H9 (cell line): ENCODE measurements at regions not wholly inside any gene's neighbourhood (a gene's known extent, or its start where the extent isn't known, plus 50 kb on each side); places are given as distances from the start of the nearest gene placed in this dataset.

ENCODE experiments used
- DNase-seq: peaks from one replicate; pipeline ENCODE4 v3.0.0-alpha.2; 2017
- H2AFZ ChIP-seq: one replicate; pipeline ENCODE4 v1.6.1; 2013; ENCODE audit warnings: mild to moderate bottlenecking, low read length, control low read depth, moderate library complexity
- H2AK5ac ChIP-seq: 2 replicates; pipeline ENCODE4 v1.6.1; 2013; ENCODE audit warnings: low read length, control low read depth, mixed read lengths; ENCODE audit not compliant: insufficient read length
- H2BK120ac ChIP-seq: one replicate; pipeline ENCODE4 v1.6.1; 2013; ENCODE audit warnings: low read depth, mild to moderate bottlenecking, low read length, control low read depth, inconsistent platforms; ENCODE audit not compliant: poor library complexity, severe bottlenecking
- H2BK12ac ChIP-seq: 2 replicates; pipeline ENCODE4 v1.6.1; 2013; ENCODE audit warnings: low read length, control low read depth, mixed read lengths, low read depth; ENCODE audit not compliant: insufficient read length
- H2BK15ac ChIP-seq: 2 replicates; pipeline ENCODE4 v1.6.1; 2013; ENCODE audit warnings: low read depth, low read length, control low read depth
- H2BK20ac ChIP-seq: one replicate; pipeline ENCODE4 v1.6.1; 2013; ENCODE audit warnings: low read depth, mild to moderate bottlenecking, low read length, control low read depth, inconsistent platforms; ENCODE audit not compliant: poor library complexity, severe bottlenecking
- H2BK5ac ChIP-seq: 2 replicates; pipeline ENCODE4 v1.6.1; 2013; ENCODE audit warnings: low read length, control low read depth, mixed read lengths; ENCODE audit not compliant: insufficient read length
- H3K14ac ChIP-seq: 2 replicates; pipeline ENCODE4 v1.6.1; 2013; ENCODE audit warnings: low read length, control low read depth; ENCODE audit not compliant: insufficient read depth
- H3K18ac ChIP-seq: 2 replicates; pipeline ENCODE4 v1.6.1; 2013; ENCODE audit warnings: low read depth, mild to moderate bottlenecking, mixed read lengths, low read length, control low read depth; ENCODE audit not compliant: insufficient read length
- H3K23ac ChIP-seq: 2 replicates; pipeline ENCODE4 v1.6.1; 2013; ENCODE audit warnings: low read length, control low read depth, mixed read lengths, low read depth; ENCODE audit not compliant: insufficient read length
- H3K23me2 ChIP-seq: 2 replicates; pipeline ENCODE4 v1.6.1; 2013; ENCODE audit warnings: low read depth, mild to moderate bottlenecking, mixed read lengths, low read length, control low read depth; ENCODE audit not compliant: insufficient read length, poor library complexity, severe bottlenecking
- H3K27ac ChIP-seq: 2 replicates; pipeline ENCODE4 v1.5.1; 2013; ENCODE audit warnings: low read length, control low read depth, mixed read lengths, low read depth; ENCODE audit not compliant: insufficient read length
- H3K27me3 ChIP-seq: 2 replicates; pipeline ENCODE4 v1.6.1; 2013; ENCODE audit warnings: low read length, control low read depth, inconsistent platforms; ENCODE audit not compliant: insufficient read depth
- H3K4ac ChIP-seq: 2 replicates; pipeline ENCODE4 v1.6.1; 2013; ENCODE audit warnings: low read depth, mild to moderate bottlenecking, control low read depth, inconsistent platforms, low read length, moderate library complexity
- H3K4me1 ChIP-seq: 2 replicates; pipeline ENCODE4 v1.6.1; 2013; ENCODE audit warnings: low read length, control low read depth, inconsistent platforms; ENCODE audit not compliant: insufficient read depth
- H3K4me2 ChIP-seq: 2 replicates; pipeline ENCODE4 v1.6.1; 2013; ENCODE audit warnings: low read length, control low read depth, mixed read lengths; ENCODE audit not compliant: insufficient read length, insufficient read depth
- H3K56ac ChIP-seq: 2 replicates; pipeline ENCODE4 v1.6.1; 2013; ENCODE audit warnings: low read depth, mild to moderate bottlenecking, mixed read lengths, low read length, control low read depth; ENCODE audit not compliant: insufficient read length
- H3K79me1 ChIP-seq: 2 replicates; pipeline ENCODE4 v1.6.1; 2013; ENCODE audit warnings: low read depth, mild to moderate bottlenecking, moderate library complexity, low read length, control low read depth, inconsistent platforms; ENCODE audit not compliant: insufficient read depth, poor library complexity, severe bottlenecking
- H3K79me2 ChIP-seq: 2 replicates; pipeline ENCODE4 v1.6.1; 2013; ENCODE audit warnings: low read length, control low read depth, inconsistent platforms; ENCODE audit not compliant: insufficient read depth
- H3K9ac ChIP-seq: 2 replicates; pipeline ENCODE4 v1.6.1; 2013; ENCODE audit warnings: low read length, control low read depth, mixed read lengths; ENCODE audit not compliant: insufficient read length; ENCODE audit errors: extremely low read depth
- H3K9me3 ChIP-seq: one replicate; pipeline ENCODE4 v1.6.1; 2013; ENCODE audit warnings: low read depth, low read length, inconsistent platforms; ENCODE audit not compliant: control insufficient read depth
- H3T11ph ChIP-seq: one replicate; pipeline ENCODE4 v1.6.1; 2013; ENCODE audit warnings: mild to moderate bottlenecking, low read length, control low read depth, inconsistent platforms
- H4K20me1 ChIP-seq: one replicate; pipeline ENCODE4 v1.6.1; 2013; ENCODE audit not compliant: control insufficient read depth, insufficient read length, insufficient read depth
- H4K5ac ChIP-seq: 2 replicates; pipeline ENCODE4 v1.6.1; 2013; ENCODE audit warnings: low read depth, mild to moderate bottlenecking, mixed read lengths, low read length, control low read depth; ENCODE audit not compliant: insufficient read length
- H4K8ac ChIP-seq: replicated peaks from 2 replicates; pipeline ENCODE4 v1.6.1; 2013; ENCODE audit warnings: low read length, control low read depth, mixed read lengths, low read depth; ENCODE audit not compliant: insufficient read length
- H4K91ac ChIP-seq: 2 replicates; pipeline ENCODE4 v1.6.1; 2013; ENCODE audit warnings: low read depth, mild to moderate bottlenecking, moderate library complexity, mixed read lengths, low read length, control low read depth; ENCODE audit not compliant: insufficient read length
- H3K27ac Mint-ChIP-seq, 3 experiments: 2 replicates in 2 of 3; 3 replicates in 1 of 3; pipeline ENCODE4 v1.8.0; 2020 to 2021; ENCODE audit warnings: mixed read lengths in 3 of 3, mild to moderate bottlenecking in 1 of 3, moderate library complexity in 1 of 3
- H3K27me3 Mint-ChIP-seq: 2 replicates; pipeline ENCODE4 v1.8.0; 2021; ENCODE audit warnings: low read depth, mild to moderate bottlenecking, moderate library complexity, mixed read lengths
- H3K36me3 Mint-ChIP-seq, 3 experiments: 2 replicates in 2 of 3; 3 replicates in 1 of 3; pipeline ENCODE4 v1.8.0; 2020 to 2021; ENCODE audit warnings: low read depth in 3 of 3, mixed read lengths in 3 of 3; ENCODE audit not compliant: insufficient read depth in 1 of 3
- H3K4me1 Mint-ChIP-seq, 2 experiments: 2 replicates each; pipeline ENCODE4 v1.8.0; 2020; ENCODE audit warnings: mixed read lengths in 2 of 2
- H3K4me3 Mint-ChIP-seq, 2 experiments: 2 replicates in 1 of 2; 3 replicates in 1 of 2; pipeline ENCODE4 v1.8.0; 2020 to 2021; ENCODE audit warnings: mild to moderate bottlenecking in 2 of 2, mixed read lengths in 2 of 2, moderate library complexity in 1 of 2
- H3K9me3 Mint-ChIP-seq, 2 experiments: 2 replicates in 1 of 2; 3 replicates in 1 of 2; pipeline ENCODE4 v1.8.0; 2020; ENCODE audit warnings: mild to moderate bottlenecking in 2 of 2, mixed read lengths in 2 of 2, moderate library complexity in 1 of 2
- WGBS: extraction: QIAGEN DNeasy Blood & Tissue Kit; methylation state at CpG from one replicate; pipeline ENCODE4 v1.1.7; 2013; ENCODE audit warnings: missing lambda C conversion rate, low lambda C conversion rate, mixed read lengths; ENCODE audit not compliant: insufficient read length; ENCODE audit errors: extremely low coverage; 5-methylcytosine and 5-hydroxymethylcytosine counted together
- TF ChIP-seq, protein P1 (sequence below): fragments of 200-600 bp; sonication (generic); conservative IDR thresholded peaks from 3 replicates; pipeline ENCODE4 v1.8.0; 2021; ENCODE audit warnings: antibody characterized with exemption, mild to moderate bottlenecking

DNA sequence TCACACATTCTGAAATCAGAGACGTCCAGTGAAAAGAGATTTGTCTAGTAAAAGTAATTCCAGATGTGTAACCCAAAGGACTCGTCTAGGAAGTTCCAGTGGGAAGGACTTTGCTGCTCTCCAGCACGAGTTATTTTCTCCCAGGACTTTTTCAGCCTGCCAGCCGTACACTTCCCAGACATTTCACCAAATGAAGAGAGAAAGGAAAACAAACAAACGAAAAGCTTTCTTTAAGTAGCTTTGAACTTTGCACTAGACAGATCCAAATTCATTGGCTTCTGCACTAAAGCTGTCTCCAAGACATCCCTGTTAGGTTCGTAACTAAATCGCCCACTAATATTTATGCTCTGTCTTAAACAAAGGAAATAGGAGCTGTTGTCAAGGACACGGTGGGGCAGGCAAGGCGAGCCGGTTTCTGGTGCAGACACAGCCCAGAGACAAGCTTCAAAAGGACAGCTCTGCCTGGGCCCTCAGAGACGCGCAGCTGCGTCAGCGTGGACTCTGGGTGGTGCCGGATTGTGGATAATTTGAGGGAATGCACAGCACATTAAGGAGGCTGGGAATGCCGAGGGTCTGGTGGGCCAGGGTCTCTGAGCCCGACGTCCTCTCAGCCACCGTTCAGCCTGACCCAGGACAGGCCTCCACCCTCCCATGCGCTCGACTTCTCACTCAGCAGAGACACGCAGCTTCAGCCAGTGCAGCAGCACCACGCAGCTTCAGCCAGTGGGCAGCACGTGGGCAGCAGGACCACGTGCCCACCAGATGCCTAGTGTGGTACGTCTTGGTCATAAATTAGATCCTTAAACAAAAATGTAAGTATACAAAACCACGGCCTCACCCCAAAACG is 64.1 kb upstream of the INSIG1 start:
- no peak overlapping the region for H3K27ac Mint-ChIP-seq
- Histone ChIP-seq H3K18ac (peak overlapping the region; percentile 11), H2BK12ac (no peak overlapping the region), H3K79me2 (no peaks in the 10 kb centered on the region), H4K5ac (no peak overlapping the region), H3K23me2 (no peaks in the 10 kb centered on the region), H2BK5ac (no peak overlapping the region), H2BK120ac (no peak overlapping the region), H4K8ac (no peak overlapping the region), H4K20me1 (peaks cover 2% of the 10 kb centered on the region), H3K27me3 (no peaks in the 10 kb centered on the region; the same call in 1 of the 2 replicates), H3K4me2 (no peak overlapping the region), H3K56ac (no peak overlapping the region), H3K23ac (no peak overlapping the region), H2BK15ac (no peak overlapping the region), H3K9ac (no peak overlapping the region), H3K4me1 (no peaks in the 10 kb centered on the region), H3K9me3 (no peaks in the 10 kb centered on the region), H3K27ac (no peak overlapping the region), H4K91ac (no peak overlapping the region), H3T11ph (no peak overlapping the region), H2AFZ (no peak overlapping the region), H3K14ac (no peak overlapping the region), H3K79me1 (no peaks in the 10 kb centered on the region), H3K4ac (no peak overlapping the region), H2BK20ac (no peak overlapping the region), H2AK5ac (no peak overlapping the region)
- peaks cover 0 to 5% (median 2%) of the 10 kb centered on the region in 3 experiments; a peak in 3 of 7 replicates for H3K36me3 Mint-ChIP-seq
- peaks cover 12 to 16% of the 10 kb centered on the region in 2 experiments for H3K4me1 Mint-ChIP-seq
- H3K9me3 Mint-ChIP-seq, result peaks cover 8 to 11% of the 10 kb centered on the region in 2 experiments
- TF ChIP-seq, protein P1, sequence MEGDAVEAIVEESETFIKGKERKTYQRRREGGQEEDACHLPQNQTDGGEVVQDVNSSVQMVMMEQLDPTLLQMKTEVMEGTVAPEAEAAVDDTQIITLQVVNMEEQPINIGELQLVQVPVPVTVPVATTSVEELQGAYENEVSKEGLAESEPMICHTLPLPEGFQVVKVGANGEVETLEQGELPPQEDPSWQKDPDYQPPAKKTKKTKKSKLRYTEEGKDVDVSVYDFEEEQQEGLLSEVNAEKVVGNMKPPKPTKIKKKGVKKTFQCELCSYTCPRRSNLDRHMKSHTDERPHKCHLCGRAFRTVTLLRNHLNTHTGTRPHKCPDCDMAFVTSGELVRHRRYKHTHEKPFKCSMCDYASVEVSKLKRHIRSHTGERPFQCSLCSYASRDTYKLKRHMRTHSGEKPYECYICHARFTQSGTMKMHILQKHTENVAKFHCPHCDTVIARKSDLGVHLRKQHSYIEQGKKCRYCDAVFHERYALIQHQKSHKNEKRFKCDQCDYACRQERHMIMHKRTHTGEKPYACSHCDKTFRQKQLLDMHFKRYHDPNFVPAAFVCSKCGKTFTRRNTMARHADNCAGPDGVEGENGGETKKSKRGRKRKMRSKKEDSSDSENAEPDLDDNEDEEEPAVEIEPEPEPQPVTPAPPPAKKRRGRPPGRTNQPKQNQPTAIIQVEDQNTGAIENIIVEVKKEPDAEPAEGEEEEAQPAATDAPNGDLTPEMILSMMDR, result no peak
- WGBS, result no CpG with 5 or more reads among the region's 28 CpGs
- no peak overlapping the region for H3K4me3 Mint-ChIP-seq
- H3K27me3 Mint-ChIP-seq, result peaks cover 30% of the 10 kb centered on the region
- no peak for DNase-seq
